DOHH2 (cell line): ENCODE measurements at regions not wholly inside any gene's neighbourhood (a gene's known extent, or its start where the extent isn't known, plus 50 kb on each side); places are given as distances from the start of the nearest gene placed in this dataset.

Source experiments
- H3F3A ChIP-seq: fragments of 200-600 bp; sonication (generic), shearing (Covaris generic); 2 replicates; pipeline ENCODE4 v1.6.0; 2016; ENCODE audit warnings: antibody characterized with exemption, mild to moderate bottlenecking; ENCODE audit not compliant: control insufficient read depth, insufficient read depth
- H3K27ac ChIP-seq: fragments of 200-600 bp; sonication (generic); 2 replicates; pipeline ENCODE4 v1.5.1; 2014; ENCODE audit warnings: low read depth, mild to moderate bottlenecking, low read length, moderate library complexity
- H3K27me3 ChIP-seq: fragments of 200-600 bp; sonication (generic); 2 replicates; pipeline ENCODE4 v1.6.1; 2014; ENCODE audit warnings: mild to moderate bottlenecking, low read length, mixed read lengths; ENCODE audit not compliant: control insufficient read depth
- H3K36me3 ChIP-seq: fragments of 200-600 bp; sonication (generic); 2 replicates; pipeline ENCODE4 v1.6.1; 2014; ENCODE audit warnings: mild to moderate bottlenecking, low read length, moderate library complexity, mixed read lengths; ENCODE audit not compliant: control insufficient read depth
- H3K4me1 ChIP-seq: fragments of 200-600 bp; sonication (generic); 2 replicates; pipeline ENCODE4 v1.6.1; 2014; ENCODE audit warnings: mild to moderate bottlenecking, low read length, mixed read lengths; ENCODE audit not compliant: control insufficient read depth
- H3K4me2 ChIP-seq: fragments of 200-600 bp; sonication (generic); 2 replicates; pipeline ENCODE4 v1.6.0; 2014; ENCODE audit warnings: mild to moderate bottlenecking, low read length, moderate library complexity
- H3K4me3 ChIP-seq: fragments of 200-600 bp; sonication (generic); 2 replicates; pipeline ENCODE4 v1.5.1; 2014; ENCODE audit warnings: mild to moderate bottlenecking, low read length, mixed read lengths
- H3K79me2 ChIP-seq: fragments of 200-600 bp; sonication (generic); 2 replicates; pipeline ENCODE4 v1.6.1; 2014; ENCODE audit warnings: mild to moderate bottlenecking, low read length, mixed read lengths; ENCODE audit not compliant: control insufficient read depth
- H3K9me2 ChIP-seq: fragments of 200-600 bp; sonication (generic); replicated peaks from 2 replicates; pipeline ENCODE4 v1.6.1; 2014; ENCODE audit warnings: mild to moderate bottlenecking, low read length, mixed read lengths; ENCODE audit not compliant: control insufficient read depth
- H3K9me3 ChIP-seq: fragments of 200-600 bp; sonication (generic); 2 replicates; pipeline ENCODE4 v1.6.1; 2014; ENCODE audit warnings: antibody characterized with exemption, low read length, mixed read lengths; ENCODE audit not compliant: control insufficient read depth, insufficient read depth
- H4K20me1 ChIP-seq: fragments of 200-600 bp; sonication (generic); 2 replicates; pipeline ENCODE4 v1.6.0; 2014; ENCODE audit warnings: low read depth, mild to moderate bottlenecking, antibody characterized with exemption, low read length, moderate library complexity; ENCODE audit not compliant: control insufficient read depth, insufficient read depth
- EZH2phosphoT487 ChIP-seq: fragments of 200-600 bp; sonication (generic); IDR thresholded peaks from 2 replicates; pipeline ENCODE4 v1.6.1; 2017; ENCODE audit warnings: borderline replicate concordance, mild to moderate bottlenecking, antibody characterized with exemption, low read length, moderate library complexity, mixed read lengths
- TF ChIP-seq, protein P1 (sequence below): fragments of 200-600 bp; sonication (generic); IDR thresholded peaks from one replicate; pipeline ENCODE4 v1.5.1; 2014; ENCODE audit warnings: antibody characterized with exemption, mild to moderate bottlenecking, low read depth, low read length; ENCODE audit not compliant: poor library complexity, severe bottlenecking

DNA sequence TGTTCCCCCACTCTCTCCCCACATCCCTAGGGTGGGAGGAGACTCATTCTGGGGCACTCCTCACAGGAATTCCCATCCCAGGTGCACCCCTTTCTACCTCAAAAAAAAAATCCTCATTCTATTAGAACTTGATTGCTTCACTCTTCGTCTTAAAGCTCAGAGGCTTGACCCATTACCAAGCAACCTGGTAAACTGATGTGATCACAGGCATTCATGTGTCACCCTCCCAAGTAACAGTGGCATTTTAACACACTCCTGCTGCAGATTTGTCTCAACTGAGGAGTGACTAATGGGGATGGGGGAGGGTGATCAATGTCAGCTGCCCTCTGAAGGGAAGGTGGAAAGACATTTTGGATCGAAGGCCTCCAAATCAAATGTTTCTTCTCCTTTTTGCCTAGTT, 78.1 kb upstream of the PTHLH start:
- no peak overlapping the region for H3K4me2 ChIP-seq
- H3K9me2 ChIP-seq, result no peaks in the 10 kb centered on the region
- no peak overlapping the region for H3K4me3 ChIP-seq
- H3K27ac ChIP-seq, result no peak overlapping the region
- TF ChIP-seq EZH2phosphoT487, result no peak
- TF ChIP-seq, protein P1, sequence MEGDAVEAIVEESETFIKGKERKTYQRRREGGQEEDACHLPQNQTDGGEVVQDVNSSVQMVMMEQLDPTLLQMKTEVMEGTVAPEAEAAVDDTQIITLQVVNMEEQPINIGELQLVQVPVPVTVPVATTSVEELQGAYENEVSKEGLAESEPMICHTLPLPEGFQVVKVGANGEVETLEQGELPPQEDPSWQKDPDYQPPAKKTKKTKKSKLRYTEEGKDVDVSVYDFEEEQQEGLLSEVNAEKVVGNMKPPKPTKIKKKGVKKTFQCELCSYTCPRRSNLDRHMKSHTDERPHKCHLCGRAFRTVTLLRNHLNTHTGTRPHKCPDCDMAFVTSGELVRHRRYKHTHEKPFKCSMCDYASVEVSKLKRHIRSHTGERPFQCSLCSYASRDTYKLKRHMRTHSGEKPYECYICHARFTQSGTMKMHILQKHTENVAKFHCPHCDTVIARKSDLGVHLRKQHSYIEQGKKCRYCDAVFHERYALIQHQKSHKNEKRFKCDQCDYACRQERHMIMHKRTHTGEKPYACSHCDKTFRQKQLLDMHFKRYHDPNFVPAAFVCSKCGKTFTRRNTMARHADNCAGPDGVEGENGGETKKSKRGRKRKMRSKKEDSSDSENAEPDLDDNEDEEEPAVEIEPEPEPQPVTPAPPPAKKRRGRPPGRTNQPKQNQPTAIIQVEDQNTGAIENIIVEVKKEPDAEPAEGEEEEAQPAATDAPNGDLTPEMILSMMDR, result no peak
- H3K27me3 ChIP-seq, result no peaks in the 10 kb centered on the region
- no peaks in the 10 kb centered on the region for H3K4me1 ChIP-seq
- no peaks in the 10 kb centered on the region for H3F3A ChIP-seq
- H3K9me3 ChIP-seq, result no peaks in the 10 kb centered on the region
- no peaks in the 10 kb centered on the region for H3K79me2 ChIP-seq
- no peaks in the 10 kb centered on the region for H4K20me1 ChIP-seq
- H3K36me3 ChIP-seq, result no peaks in the 10 kb centered on the region

DNA sequence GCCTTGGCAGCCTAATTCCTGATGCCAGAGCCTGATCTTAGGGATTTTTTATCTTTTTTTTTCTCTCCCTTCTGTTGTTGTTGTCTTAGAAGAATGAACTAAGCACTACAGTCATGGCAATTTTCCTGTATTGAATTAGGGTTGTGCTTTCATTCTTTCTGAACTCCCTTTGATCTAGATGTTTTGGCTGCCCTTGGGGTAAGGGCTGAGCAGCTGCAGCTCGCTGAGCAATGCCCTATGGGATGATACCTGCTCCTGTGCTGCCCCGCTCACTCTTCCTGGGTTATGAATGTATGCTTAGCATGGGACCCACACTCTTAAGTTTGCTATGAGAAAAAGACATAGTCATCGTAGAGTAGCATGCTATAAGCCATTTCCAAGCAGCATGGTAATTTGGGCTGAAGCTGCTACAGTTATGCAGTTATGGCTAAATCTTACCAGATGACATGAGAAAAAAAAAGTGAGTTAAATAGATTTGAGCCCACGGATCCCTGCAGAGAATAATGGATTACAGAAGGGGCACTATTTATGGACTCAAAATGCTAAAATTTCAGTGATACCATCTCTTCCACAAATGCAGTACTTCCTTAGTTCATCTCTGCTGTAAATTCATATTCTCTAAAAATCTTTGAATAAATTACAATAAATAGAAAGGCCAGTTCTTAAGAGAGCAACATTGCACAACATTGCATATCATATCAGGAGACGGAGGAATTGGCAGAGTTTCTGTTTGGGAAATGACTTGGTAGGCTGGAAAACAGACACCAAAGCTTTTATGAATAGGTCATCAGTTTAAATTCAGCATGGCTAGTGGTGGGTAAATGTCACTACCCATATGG, 79.2 kb upstream of the PTHLH start:
- H3K27me3 ChIP-seq, result no peaks in the 10 kb centered on the region
- no peak overlapping the region for H3K27ac ChIP-seq
- no peaks in the 10 kb centered on the region for H3K36me3 ChIP-seq
- H3K4me3 ChIP-seq, result no peak overlapping the region
- no peaks in the 10 kb centered on the region for H4K20me1 ChIP-seq
- no peak overlapping the region for H3K4me2 ChIP-seq
- H3K79me2 ChIP-seq, result no peaks in the 10 kb centered on the region
- no peaks in the 10 kb centered on the region for H3K9me2 ChIP-seq
- H3K4me1 ChIP-seq, result no peaks in the 10 kb centered on the region
- H3K9me3 ChIP-seq, result no peaks in the 10 kb centered on the region
- H3F3A ChIP-seq, result no peaks in the 10 kb centered on the region
- TF ChIP-seq, protein P1, result no peak
- TF ChIP-seq EZH2phosphoT487, result no peak

DNA sequence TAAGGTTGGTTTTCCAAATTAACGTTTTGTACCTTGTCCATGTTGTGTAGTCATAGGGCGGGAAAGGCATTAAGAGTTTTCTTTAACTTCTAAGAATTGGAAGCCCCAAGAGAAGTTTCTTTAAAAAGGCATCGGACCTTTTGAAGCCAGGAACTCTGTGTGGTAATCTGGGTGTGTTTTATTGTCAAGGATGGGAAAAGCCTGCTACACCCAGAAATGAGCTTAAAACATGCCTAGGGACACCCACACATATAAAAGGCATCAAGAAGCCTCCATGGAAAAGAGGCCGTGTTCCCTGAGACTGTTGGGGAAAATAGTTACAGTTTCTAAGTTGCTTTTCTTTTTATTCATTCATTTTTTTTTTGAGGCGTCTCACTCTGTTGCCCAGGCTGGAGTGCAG, 81.0 kb upstream of the PTHLH start:
- no peaks in the 10 kb centered on the region for H3K79me2 ChIP-seq
- no peaks in the 10 kb centered on the region for H3K27me3 ChIP-seq
- no peak overlapping the region for H3K4me2 ChIP-seq
- H3K27ac ChIP-seq, result no peak overlapping the region
- H3K9me2 ChIP-seq, result no peaks in the 10 kb centered on the region
- TF ChIP-seq EZH2phosphoT487, result no peak
- TF ChIP-seq, protein P1, result no peak
- no peaks in the 10 kb centered on the region for H4K20me1 ChIP-seq
- no peak overlapping the region for H3K4me3 ChIP-seq
- H3K9me3 ChIP-seq, result no peaks in the 10 kb centered on the region
- H3K4me1 ChIP-seq, result no peaks in the 10 kb centered on the region
- no peaks in the 10 kb centered on the region for H3K36me3 ChIP-seq
- no peaks in the 10 kb centered on the region for H3F3A ChIP-seq
